Ovary (tissue), 3 donors: ENCODE measurements at regions not wholly inside any gene's neighbourhood (a gene's known extent, or its start where the extent isn't known, plus 50 kb on each side); places are given as distances from the start of the nearest gene placed in this dataset.

Source experiments
- EP300 ChIP-seq: sonication (generic); formaldehyde crosslinking; IDR thresholded peaks from one replicate; pipeline ENCODE4 v1.6.1; 2017; ENCODE audit warnings: antibody characterized with exemption
- POLR2A ChIP-seq: fragments of 450-650 bp; IDR thresholded peaks from one replicate; pipeline ENCODE4 v1.6.1; 2017; ENCODE audit warnings: antibody characterized with exemption, mild to moderate bottlenecking, moderate library complexity
- TF ChIP-seq, protein P1 (sequence below), 3 donors: fragments of 450-650 bp in 2 of 3; fragments of 200-600 bp in 1 of 3; IDR thresholded peaks; one replicate each; pipeline versions ENCODE4 v1.5.1 to v1.8.0; 2016 to 2022; ENCODE audit warnings: antibody characterized with exemption in 3 of 3, mild to moderate bottlenecking in 1 of 3
- donor health status: DM: no; HTN: no; CAD: no.

DNA sequence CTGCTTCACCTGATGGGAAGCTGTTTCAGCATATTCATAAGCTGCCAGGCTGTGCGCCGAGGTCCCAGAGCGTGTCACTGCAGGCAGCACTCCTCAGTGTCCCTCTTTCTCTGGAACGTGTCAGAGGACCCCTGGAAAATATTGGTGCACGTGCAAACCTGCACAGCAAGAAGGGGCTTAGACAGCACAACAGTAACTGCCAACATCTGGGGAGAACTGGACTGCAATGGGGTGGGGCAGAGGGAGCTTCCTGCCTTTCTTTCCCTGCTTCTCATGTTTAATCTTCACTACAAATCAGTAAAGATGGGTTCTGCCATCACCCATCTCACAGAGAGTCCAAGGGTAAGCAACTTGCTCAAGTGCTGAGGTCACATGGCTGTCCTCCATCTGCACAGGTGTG is 86.5 kb upstream of the GPR26 start:
- TF ChIP-seq EP300 (no peak), POLR2A (no peak)
- TF ChIP-seq, protein P1, sequence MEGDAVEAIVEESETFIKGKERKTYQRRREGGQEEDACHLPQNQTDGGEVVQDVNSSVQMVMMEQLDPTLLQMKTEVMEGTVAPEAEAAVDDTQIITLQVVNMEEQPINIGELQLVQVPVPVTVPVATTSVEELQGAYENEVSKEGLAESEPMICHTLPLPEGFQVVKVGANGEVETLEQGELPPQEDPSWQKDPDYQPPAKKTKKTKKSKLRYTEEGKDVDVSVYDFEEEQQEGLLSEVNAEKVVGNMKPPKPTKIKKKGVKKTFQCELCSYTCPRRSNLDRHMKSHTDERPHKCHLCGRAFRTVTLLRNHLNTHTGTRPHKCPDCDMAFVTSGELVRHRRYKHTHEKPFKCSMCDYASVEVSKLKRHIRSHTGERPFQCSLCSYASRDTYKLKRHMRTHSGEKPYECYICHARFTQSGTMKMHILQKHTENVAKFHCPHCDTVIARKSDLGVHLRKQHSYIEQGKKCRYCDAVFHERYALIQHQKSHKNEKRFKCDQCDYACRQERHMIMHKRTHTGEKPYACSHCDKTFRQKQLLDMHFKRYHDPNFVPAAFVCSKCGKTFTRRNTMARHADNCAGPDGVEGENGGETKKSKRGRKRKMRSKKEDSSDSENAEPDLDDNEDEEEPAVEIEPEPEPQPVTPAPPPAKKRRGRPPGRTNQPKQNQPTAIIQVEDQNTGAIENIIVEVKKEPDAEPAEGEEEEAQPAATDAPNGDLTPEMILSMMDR (IDR thresholded peaks at IDR 0.05), result no peak
